ENCODE measurements at regions not wholly inside any gene's neighbourhood (a gene's known extent, or its start where the extent isn't known, plus 50 kb on each side); places are given as distances from the start of the nearest gene placed in this dataset.

- Mint-ChIP-seq H3K27me3 (peaks cover 11% of the 10 kb centered on the region), H3K4me1 (ENCODE audit: low read depth) (no peaks in the 10 kb centered on the region)
These were observed 448.3 kb downstream of the NTRK2 start for GRCh38 chr9:85117831-85118230.

GRCh38 chr9:85115473-85115872 lies 445.9 kb downstream of the NTRK2 start:
- ATAC-seq (ENCODE audit: poor library complexity) (no peak), DNase-seq (no peak)
- no peaks in the 10 kb centered on the region for H3K9me3 ChIP-seq (ENCODE audit: control insufficient read depth in 1 of 2, insufficient read depth in 1 of 2, low read length in 2 of 2)
- ChIA-PET CTCF (no interaction called here), POLR2A (no interaction called here)
- intact Hi-C loops (cut with DNase I, micrococcal nuclease), result no loop called here
- H3K27me3 ChIP-seq (ENCODE audit: control insufficient read depth in 1 of 2, insufficient read depth in 2 of 2, low read length in 2 of 2), result no peaks in the 10 kb centered on the region
- H3K4me3 Mint-ChIP-seq, result no peak overlapping the region
- no peaks in the 10 kb centered on the region for H3K36me3 Mint-ChIP-seq (ENCODE audit: low read depth)
- no peaks in the 10 kb centered on the region for H3K4me1 ChIP-seq (ENCODE audit: insufficient read depth, low read length)
- peaks cover 11% of the 10 kb centered on the region for H3K27me3 Mint-ChIP-seq
- H3K9me3 Mint-ChIP-seq, result no peaks in the 10 kb centered on the region
- TF ChIP-seq, protein P1, sequence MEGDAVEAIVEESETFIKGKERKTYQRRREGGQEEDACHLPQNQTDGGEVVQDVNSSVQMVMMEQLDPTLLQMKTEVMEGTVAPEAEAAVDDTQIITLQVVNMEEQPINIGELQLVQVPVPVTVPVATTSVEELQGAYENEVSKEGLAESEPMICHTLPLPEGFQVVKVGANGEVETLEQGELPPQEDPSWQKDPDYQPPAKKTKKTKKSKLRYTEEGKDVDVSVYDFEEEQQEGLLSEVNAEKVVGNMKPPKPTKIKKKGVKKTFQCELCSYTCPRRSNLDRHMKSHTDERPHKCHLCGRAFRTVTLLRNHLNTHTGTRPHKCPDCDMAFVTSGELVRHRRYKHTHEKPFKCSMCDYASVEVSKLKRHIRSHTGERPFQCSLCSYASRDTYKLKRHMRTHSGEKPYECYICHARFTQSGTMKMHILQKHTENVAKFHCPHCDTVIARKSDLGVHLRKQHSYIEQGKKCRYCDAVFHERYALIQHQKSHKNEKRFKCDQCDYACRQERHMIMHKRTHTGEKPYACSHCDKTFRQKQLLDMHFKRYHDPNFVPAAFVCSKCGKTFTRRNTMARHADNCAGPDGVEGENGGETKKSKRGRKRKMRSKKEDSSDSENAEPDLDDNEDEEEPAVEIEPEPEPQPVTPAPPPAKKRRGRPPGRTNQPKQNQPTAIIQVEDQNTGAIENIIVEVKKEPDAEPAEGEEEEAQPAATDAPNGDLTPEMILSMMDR (IDR thresholded peaks at IDR 0.05), result no peak
- H3K4me1 Mint-ChIP-seq (ENCODE audit: low read depth), result no peaks in the 10 kb centered on the region
- no peak overlapping the region for H3K4me3 ChIP-seq (ENCODE audit: low read length)
- H3K27ac Mint-ChIP-seq, result no peak overlapping the region
- no peak overlapping the region for H3K27ac ChIP-seq (ENCODE audit: low read depth in 1 of 2, low read length in 2 of 2)
- H3K36me3 ChIP-seq (ENCODE audit: insufficient read depth, low read length), result no peaks in the 10 kb centered on the region

More at GRCh38 chr9:85117831-85118230, 448.3 kb downstream of the NTRK2 start:
- no peaks in the 10 kb centered on the region for H3K9me3 Mint-ChIP-seq
- Histone ChIP-seq H3K9me3 (ENCODE audit: control insufficient read depth in 1 of 2, insufficient read depth in 1 of 2, low read length in 2 of 2) (no peaks in the 10 kb centered on the region), H3K4me1 (ENCODE audit: insufficient read depth, low read length) (no peaks in the 10 kb centered on the region), H3K27ac (ENCODE audit: low read depth in 1 of 2, low read length in 2 of 2) (no peak overlapping the region), H3K27me3 (ENCODE audit: control insufficient read depth in 1 of 2, insufficient read depth in 2 of 2, low read length in 2 of 2) (no peaks in the 10 kb centered on the region), H3K36me3 (ENCODE audit: insufficient read depth, low read length) (no peaks in the 10 kb centered on the region), H3K4me3 (ENCODE audit: low read length) (no peak overlapping the region)
- ATAC-seq (ENCODE audit: poor library complexity) (no peak), DNase-seq (no peak)
- no peak overlapping the region for H3K4me3 Mint-ChIP-seq
- CTCF ChIA-PET, result no interaction called here
- intact Hi-C loops (cut with DNase I, micrococcal nuclease), result no loop called here
- POLR2A ChIA-PET, result no interaction called here
- no peak overlapping the region for H3K27ac Mint-ChIP-seq
- TF ChIP-seq, protein P1 (IDR thresholded peaks at IDR 0.05), result no peak
- H3K36me3 Mint-ChIP-seq (ENCODE audit: low read depth), result no peaks in the 10 kb centered on the region

DNA sequence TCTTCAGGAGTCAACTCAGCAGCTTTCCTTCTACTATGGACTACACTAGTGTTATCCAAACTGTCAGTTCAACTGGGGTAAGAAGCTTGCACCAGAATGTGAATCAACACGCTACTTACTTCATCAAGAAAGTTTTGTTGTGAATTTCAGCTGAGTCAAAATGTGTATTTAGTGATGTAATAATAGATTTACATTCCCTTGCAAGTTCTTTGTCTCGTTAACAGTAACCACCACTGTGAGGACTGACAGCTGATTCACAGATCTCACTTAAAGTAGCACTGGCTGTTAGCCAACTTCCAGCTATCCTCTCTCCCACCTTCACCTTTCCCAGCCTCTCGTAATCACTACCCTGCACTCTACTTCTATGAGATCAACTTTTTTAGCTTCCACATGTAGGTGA lies 445.3 kb downstream of the NTRK2 start:
- ChIA-PET POLR2A (no interaction called here), CTCF (no interaction called here)
- Histone ChIP-seq H3K4me1 (ENCODE audit: insufficient read depth, low read length) (no peaks in the 10 kb centered on the region), H3K27ac (ENCODE audit: low read depth in 1 of 2, low read length in 2 of 2) (no peak overlapping the region), H3K27me3 (ENCODE audit: control insufficient read depth in 1 of 2, insufficient read depth in 2 of 2, low read length in 2 of 2) (no peaks in the 10 kb centered on the region), H3K36me3 (ENCODE audit: insufficient read depth, low read length) (no peaks in the 10 kb centered on the region), H3K9me3 (ENCODE audit: control insufficient read depth in 1 of 2, insufficient read depth in 1 of 2, low read length in 2 of 2) (no peaks in the 10 kb centered on the region), H3K4me3 (ENCODE audit: low read length) (no peak overlapping the region)
- TF ChIP-seq, protein P1 (IDR thresholded peaks at IDR 0.05), result no peak
- DNase-seq, result no peak
- no peaks in the 10 kb centered on the region for H3K4me1 Mint-ChIP-seq (ENCODE audit: low read depth)
- intact Hi-C loops (cut with DNase I, micrococcal nuclease), result no loop called here
- H3K27me3 Mint-ChIP-seq, result peaks cover 13% of the 10 kb centered on the region
- ATAC-seq (ENCODE audit: poor library complexity), result no peak
- no peaks in the 10 kb centered on the region for H3K9me3 Mint-ChIP-seq
- H3K4me3 Mint-ChIP-seq, result no peak overlapping the region
- H3K36me3 Mint-ChIP-seq (ENCODE audit: low read depth), result no peaks in the 10 kb centered on the region
- no peak overlapping the region for H3K27ac Mint-ChIP-seq
